ENCODE measurements at regions not wholly inside any gene's neighbourhood (a gene's known extent, or its start where the extent isn't known, plus 50 kb on each side); places are given as distances from the start of the nearest gene placed in this dataset.

DNA sequence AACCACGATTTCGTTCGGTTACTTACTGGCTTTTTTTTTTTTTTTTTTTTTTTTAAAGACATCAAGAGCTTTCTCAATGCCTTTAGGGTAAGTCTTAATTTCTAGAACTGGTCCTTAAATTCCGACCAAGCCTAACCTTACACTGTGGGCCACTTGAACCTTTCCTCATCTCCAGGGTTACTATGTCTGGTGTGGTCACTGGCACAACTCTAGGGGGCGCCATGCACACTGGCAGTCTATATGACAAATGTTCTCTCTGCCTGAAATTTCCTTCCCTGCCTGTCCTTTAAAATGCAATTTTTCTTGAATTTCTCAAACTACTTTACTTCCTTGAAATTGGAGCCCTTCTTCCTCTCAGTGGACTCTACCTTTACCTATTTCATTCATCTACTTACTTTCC lies 227.4 kb downstream of the KLF5 start:
- in situ Hi-C loops (cut with MboI; ENCODE audit: low sequenced_read_pairs): no loop called here

DNA sequence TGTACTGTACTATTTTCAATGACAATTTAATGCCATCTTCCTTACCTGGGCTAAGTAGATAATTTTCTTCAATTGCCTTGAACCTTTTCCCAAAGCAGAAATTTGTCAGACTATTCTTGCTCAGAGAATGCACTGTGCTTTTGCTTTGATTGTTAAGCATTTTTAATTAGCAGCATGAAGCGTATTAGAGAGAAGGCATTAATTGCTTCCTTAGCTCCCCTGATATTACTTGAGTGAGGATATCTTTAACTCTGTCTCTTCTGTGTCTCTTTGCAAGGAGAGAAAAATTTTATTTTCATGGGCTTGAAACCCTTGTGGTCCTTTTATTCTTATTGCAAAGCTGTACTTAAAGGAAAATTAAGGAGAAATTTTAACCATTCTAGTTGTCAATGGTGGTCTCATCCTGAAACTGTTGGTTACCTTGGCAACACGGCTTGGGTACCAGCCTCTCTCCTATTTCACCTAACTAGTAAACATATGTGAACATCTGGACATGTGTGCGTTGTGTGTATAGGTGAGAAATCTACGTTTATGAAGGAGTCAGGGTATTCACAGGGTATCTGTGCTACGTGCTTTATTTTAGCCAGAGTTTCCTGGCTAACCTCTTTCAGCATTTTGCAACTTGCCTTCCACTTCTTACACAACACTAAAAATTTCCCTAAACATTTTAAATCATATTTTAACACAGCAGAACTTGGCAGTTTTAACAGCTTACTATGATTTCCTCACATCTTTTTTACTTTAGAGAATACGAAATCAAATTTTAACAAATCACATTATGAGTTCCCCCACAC lies 225.5 kb downstream of the KLF5 start:
- in situ Hi-C loops (cut with MboI; ENCODE audit: low sequenced_read_pairs): no loop called here

DNA sequence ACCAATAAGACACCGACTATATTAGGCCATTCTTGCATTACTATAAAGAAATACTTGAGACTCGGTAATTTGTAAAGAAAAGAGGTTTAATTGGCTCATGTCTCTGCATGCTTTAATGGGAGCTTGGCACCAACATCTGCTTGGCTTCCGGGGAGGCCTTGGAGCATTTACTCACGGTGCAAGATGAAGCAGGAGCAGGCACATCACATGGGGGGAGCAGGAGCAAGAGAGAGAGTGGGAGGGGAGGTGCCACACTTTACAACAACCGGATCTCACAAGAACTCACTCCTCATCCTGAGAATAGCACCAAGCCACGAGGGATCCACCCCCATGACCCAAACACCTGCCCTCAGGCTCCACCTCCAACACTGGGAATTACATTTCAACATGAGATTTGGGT lies 224.8 kb downstream of the KLF5 start:
- in situ Hi-C loops (cut with MboI; ENCODE audit: low sequenced_read_pairs): no loop called here

DNA sequence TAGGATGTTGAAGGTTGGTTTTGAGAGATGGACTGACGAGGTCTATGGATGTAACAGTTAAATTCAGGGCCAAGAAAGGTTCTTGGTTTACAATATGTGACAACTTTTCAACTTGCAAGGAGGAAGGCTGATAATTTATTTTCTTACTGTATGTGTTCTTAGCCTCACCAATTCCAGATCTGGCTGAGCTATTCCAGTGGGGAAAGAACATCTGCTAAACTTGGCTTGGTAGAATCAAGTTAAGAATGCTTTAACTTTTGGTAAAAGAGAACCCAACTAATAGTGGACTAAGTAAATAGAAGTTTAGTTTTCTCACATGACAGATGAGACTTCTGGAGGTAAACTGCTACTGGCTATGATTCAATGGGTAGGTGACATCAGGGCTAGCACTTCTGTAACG lies 222.9 kb downstream of the KLF5 start:
- in situ Hi-C loops (cut with MboI; ENCODE audit: low sequenced_read_pairs): no loop called here

DNA sequence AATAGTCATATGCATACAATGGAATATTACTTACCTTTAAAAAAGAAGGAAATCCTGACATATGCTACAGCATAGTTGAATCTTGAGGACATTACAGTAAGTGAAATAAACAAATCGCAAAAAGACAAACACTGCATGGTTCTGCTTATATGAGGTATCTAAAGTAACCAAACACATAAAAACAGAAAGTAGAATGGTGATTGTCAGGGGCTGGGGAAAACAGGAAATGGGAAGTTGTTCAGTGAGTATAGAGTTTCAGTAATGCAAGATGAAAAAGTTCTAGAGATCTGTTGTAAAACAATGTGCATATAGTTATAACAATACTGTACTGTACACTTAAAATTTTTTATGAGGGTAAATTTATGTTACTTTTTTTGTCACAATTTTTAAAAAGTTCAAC lies 219.4 kb downstream of the KLF5 start:
- in situ Hi-C loops (cut with MboI; ENCODE audit: low sequenced_read_pairs): no loop called here

DNA sequence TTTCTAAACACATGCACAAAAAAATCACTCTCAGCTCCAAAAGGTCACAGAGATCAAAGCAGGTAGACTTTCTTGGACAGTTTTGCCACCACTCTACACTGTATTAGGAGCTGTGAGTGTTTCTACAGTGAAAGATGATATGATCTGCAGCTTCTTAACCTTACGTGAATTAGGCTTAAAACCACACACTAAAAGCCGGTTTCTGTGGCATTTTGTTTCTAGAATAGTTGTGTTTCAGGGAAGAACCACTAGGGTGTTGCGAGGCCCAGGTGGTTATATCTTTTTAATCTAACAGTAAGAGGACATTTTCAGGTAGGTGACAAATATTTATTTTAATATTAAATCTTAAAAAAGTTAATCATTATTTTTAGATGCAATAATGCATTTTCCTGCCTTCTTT lies 216.4 kb downstream of the KLF5 start:
- in situ Hi-C loops (cut with MboI; ENCODE audit: low sequenced_read_pairs): no loop called here

DNA sequence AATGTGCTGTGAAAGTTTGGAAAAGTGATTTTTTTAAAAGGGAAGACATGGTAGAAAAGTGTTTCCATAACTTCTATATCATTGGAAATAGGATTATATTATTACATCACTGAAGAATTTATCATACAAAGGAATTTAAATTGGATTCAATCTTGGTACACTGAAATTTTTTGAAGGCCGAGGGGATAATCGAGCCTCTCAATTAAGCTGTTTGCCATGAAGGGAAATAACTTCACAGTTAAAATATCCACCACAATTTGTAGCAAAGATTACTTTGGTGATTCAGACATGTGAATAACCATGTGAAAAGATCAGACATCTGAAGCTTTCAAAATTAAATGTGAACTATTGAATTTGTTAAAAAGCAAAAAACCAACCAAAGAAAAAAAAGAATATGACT lies 215.3 kb downstream of the KLF5 start:
- in situ Hi-C loops (cut with MboI; ENCODE audit: low sequenced_read_pairs): no loop called here

DNA sequence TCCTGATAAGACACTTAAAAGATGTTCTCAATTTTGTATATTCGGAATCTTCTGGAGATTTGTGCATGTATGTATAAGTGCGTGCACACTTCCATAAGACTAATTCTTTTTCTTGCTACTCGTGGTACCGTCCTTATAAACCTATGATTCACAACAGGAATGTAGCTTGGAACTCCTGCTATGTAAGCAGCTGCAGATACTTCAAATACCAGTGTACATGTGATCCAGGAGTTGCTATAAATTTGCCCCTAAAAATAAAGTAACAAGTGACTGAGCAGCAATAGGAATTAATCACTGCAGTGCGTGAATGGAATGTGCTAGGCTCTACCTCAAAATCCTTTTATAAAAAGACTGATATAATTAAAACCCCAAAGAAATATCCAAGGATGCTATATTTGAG lies 214.9 kb downstream of the KLF5 start:
- in situ Hi-C loops (cut with MboI; ENCODE audit: low sequenced_read_pairs): no loop called here

DNA sequence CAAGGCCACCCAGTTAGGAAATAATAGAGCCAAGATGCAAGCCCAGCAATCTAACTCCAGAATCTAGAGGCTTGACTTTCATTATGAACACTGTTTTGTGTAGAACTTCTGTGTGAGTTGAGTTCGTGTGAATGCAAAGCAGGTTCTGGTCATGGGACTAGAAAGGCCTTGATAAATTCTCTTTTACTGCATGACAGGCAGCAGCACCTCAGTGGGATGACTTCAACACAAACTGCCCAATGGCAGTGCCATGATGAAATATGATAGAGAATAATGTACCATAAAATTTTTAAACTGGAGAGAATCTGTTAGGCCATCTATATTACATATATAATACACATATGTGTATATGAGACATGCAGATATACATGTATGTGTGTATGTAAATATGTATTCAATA lies 214.5 kb downstream of the KLF5 start:
- in situ Hi-C loops (cut with MboI; ENCODE audit: low sequenced_read_pairs): no loop called here

DNA sequence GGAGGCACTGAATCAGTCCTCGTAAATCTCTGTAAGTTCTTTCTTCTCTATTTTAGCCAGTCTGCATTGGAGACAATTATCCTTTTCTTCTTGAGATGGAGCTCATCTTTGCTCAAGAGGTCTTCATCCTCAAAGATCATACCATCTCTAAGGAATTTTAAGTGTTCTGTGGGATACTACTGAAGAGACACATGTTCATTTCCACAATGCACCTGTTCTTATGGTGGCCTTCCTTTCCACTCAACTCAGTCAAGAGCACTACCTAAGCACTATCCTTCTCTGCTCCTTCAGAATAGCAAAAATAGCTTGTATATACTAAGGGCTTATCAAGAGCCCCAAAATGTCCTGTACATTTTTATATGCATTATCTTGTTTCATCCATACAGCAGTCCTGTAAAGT lies 214.0 kb downstream of the KLF5 start:
- in situ Hi-C loops (cut with MboI; ENCODE audit: low sequenced_read_pairs): no loop called here

DNA sequence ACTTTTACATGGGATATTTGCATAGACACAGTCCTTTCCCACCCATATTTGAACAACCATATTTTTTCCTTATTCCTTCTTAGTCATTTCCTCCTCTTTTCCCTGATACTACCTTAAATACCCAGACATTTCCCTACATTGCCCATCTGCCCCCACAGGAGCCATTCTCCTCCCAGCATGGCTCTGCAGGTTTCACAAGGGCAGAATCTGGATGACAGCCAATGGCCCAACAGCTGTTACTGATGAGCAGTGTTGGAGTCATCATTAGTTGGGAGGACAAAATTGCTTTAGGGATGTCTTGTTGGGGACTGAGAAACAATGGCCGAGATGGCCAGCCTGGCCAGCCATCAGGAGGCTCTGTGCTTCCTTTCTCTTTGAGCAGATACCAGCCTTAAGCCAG lies 209.5 kb downstream of the KLF5 start:
- in situ Hi-C loops (cut with MboI; ENCODE audit: low sequenced_read_pairs): no loop called here

DNA sequence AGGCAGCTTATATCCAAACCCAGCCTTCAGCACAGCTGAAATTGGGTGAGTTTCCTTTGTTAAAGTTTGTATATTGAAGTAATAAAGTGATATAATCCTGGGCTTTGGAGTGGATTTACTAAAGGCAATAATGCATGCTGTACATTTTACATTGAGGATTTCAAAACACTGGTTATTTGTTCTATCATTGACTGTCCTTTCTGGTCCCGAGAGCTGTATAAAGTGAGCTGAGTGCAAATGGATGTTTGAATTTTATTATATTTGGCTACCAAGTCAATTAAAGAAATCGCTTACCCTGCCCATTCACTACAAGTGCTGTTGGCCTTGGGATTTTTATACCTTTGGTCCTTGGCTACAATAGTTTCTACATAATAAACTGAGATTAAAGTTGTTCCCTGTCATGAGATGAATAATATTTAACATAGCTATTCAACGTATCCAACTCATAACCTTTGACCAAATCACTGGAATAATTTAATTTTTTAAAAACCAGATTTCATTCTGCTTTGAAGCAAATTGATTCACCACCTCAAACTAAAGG lies 207.9 kb downstream of the KLF5 start:
- in situ Hi-C loops (cut with MboI; ENCODE audit: low sequenced_read_pairs): no loop called here

DNA sequence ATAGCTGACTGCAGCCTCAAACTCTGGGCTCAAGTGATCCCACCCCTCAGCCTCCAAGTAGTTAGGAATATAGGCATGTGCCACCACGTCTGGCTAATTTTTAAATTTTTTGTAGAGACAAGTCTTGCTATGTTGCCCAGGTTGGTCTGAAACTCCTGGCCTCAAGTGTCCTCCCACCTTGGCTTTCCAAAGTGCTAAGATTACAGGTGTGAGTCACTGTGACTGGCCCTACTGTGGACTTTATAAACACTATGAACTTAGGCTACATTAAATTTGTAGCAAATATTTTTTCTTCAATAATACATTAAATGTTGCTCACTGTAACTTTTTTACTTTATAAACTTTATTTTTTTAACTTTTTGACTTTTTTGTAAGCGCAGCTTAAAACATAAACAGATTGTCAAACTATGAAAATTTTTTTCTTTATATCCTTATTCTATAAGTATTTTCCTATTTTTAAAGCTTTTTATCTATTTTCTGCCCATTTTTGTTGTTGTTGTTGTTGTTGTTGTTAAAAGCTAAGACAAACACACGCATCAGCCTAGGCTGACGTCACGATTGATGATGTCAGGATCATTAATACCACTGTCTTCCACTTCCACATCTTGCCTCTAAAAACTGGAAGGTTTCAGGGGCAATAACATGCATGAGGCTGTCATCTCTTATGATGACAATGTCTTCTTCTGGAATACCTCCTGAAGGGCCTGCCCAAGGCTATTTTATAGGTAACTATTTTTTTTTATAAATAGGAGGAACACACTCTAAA lies 204.2 kb downstream of the KLF5 start:
- in situ Hi-C loops (cut with MboI; ENCODE audit: low sequenced_read_pairs): no loop called here

DNA sequence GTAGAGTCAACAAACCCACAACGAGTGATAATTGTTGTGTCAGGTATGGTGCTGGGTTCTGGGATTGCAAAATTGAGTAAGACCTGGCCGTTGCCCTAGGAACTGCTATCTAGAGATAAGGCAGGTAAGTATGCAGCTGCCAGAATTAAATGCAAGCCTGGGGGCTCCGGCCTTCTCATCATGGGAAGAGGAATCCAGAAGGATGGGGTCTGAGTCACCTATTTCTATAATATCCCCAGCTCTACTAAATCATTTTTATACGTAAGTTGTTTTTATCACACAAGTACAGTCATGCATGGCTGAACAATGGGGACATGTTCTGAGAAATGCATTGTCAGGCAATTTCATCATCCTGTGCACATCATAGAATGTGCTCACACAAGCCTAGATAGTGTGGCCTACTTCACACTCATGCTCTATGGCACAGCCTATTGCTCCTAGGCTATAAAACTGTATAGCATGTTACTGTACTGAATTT lies 203.0 kb downstream of the KLF5 start:
- in situ Hi-C loops (cut with MboI; ENCODE audit: low sequenced_read_pairs): no loop called here

DNA sequence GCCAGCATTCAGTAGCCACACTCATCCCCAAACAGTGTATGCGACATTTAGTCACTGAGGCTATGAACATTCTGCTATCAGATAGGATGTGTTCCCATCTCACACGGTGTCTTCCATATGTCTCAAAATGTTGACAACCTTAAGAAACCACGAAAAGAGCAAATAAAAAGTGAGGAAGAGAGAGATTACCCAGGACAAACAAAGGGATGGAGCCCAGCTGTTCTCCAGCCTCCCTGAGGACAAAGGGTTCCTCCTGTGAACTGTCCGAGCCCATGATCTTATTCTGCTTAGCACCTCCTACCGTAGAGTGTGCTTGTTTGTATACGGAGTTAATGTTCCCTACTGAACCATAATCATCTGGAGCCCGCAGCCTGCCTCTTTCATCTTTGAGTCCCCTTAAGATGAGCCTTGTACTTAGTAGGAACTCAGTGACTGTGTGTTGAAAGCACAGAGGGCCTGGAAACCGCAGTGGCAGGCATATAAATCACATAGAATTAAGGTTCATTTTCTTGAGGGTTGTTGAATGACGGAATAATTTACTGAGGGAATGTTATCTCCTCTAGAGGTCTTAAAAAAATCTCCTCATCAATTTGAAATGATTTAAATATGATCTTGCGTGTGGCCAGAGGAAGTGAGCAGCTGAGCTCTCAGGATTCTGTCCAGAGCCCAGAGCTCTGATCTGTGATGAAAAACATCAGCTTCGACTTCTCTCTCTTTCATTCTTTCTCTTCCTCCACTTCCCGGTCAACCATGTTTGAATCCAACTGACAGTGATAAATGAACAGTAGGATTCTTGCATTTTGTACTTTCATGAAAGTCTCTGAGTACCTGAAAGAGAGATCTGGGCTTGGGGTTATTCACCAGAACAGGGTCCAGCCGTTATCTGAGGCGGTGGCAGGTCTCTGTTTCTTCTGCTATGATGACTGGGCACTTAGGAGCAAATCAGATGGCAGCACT lies 200.5 kb downstream of the KLF5 start:
- in situ Hi-C loops (cut with MboI; ENCODE audit: low sequenced_read_pairs): no loop called here

DNA sequence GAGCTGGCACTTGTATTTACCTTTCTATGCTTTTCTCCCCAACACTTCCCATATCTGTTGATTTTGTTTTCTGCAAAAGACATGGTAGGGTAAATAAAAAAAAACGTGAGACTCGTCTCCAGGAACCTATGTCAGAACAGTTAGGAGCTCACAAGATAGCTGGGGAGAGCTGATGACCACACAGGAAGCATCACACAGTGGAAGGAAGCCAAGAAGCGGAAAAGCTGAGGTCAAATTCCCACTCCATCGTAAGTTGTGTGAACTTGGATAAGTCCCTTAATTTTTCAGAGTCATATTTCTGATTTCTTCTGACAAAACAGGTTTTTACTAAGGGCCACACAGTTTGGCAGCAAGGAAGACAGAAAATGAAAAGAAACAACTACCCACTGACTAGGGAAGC lies 199.6 kb downstream of the KLF5 start:
- in situ Hi-C loops (cut with MboI; ENCODE audit: low sequenced_read_pairs): no loop called here

DNA sequence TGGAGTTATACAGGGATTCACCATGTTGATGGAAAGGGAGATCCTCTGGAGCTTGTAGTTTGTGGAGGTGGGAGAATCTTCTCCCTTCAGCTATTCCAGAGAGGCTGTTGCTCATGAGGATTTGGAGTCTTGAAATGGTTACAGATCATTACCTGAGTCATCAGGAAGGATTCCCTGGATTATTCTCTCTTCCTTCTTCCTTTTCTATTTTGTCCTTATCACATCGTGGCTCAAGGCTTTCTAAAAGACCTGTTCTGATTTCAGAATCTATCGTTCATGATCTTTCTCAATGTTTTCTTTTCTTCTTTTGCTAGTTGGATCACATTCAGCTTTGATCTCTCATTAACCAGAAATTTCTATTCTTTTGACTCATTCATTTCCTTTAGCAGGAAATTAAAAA lies 196.0 kb downstream of the KLF5 start:
- in situ Hi-C loops (cut with MboI; ENCODE audit: low sequenced_read_pairs): no loop called here

DNA sequence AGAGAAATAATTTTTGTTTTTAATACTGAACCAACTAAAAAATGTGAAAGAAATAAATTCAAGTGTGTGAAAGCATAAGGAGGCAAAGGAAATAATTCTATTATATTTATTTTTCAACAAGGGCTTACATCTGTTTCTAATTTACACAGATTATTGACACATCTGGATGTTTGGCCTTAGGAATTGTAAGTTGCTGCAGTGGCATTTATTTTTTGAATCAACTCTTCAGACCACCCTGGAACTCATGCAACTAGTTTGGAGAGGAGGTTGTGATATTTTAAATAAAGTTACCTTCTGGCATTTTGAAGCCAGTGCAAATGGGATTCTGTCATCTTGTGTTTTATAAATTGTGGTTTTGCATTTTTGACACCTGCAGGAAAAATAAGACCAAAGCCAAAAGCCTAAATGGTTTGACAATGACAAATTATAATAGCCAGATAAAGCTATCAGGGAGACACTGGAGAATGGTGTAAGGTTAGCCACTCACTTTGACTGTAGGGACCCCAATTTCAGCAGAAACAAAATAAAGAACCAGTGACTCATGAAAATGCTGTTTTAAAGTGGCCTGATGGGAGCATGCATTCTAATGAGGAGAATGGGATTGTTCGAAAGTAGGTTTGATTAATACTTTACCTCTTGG lies 192.9 kb downstream of the KLF5 start:
- in situ Hi-C loops (cut with MboI; ENCODE audit: low sequenced_read_pairs): no loop called here

DNA sequence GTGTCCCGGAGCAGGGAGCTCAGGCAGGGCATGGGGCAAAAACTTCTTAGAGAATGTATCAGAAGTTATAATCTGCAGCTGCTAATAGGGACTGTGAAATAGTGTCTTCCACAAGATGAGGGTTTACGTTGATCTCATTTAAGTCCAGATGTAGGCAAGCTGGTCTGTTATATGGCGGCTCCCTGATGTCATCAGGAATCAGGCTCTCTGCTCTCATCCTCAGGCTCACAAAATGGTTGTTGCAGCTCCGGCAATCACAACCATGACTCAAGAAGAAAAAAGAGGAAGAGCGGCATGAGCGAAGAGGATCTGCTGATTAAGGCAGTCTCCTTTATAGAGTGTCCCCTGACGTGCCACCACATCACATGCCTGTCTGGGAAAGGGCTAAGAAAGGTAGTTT lies 191.3 kb downstream of the KLF5 start:
- in situ Hi-C loops (cut with MboI; ENCODE audit: low sequenced_read_pairs): no loop called here

Data from HL-60/S4 (cell line).